ENCODE measurements at regions not wholly inside any gene's neighbourhood (a gene's known extent, or its start where the extent isn't known, plus 50 kb on each side); places are given as distances from the start of the nearest gene placed in this dataset.

DNA sequence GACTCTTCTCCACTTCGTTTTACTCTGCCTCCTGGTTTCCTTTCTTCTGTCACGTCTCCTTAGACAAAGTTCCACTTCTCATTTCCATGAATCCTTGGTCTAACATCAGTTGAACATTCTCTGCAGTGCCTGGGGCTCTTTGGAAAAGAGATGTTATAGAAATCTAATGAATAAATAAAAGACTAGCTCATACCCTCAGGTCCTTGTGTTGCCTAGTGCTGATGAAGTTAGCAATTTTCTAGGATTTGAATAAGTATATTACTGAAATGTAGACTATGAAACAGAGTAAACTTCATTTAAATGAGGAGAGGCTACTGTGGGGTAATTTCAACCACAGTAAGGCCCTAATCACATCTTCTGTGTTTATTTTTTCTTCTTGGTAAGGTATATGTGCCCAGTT, 146.9 kb upstream of the CADPS start:
- Histone ChIP-seq H3K27me3 (ENCODE audit: low read depth, low read length) (no peaks in the 10 kb centered on the region), H3K4me1 (ENCODE audit: low read length) (no peaks in the 10 kb centered on the region), H4K20me1 (ENCODE audit: insufficient read depth, low read length) (no peaks in the 10 kb centered on the region), H3K9me3 (ENCODE audit: insufficient read depth, low read length) (no peaks in the 10 kb centered on the region), H3K79me2 (ENCODE audit: low read length) (no peaks in the 10 kb centered on the region), H2AFZ (ENCODE audit: low read depth, low read length) (no peak overlapping the region), H3K27ac (ENCODE audit: low read length) (no peak overlapping the region), H3K4me3 (ENCODE audit: low read length) (no peak overlapping the region), H3K9ac (ENCODE audit: low read length) (no peak overlapping the region), H3K36me3 (replicated peaks; ENCODE audit: low read depth, low read length) (no peaks in the 10 kb centered on the region), H3K4me2 (ENCODE audit: low read length) (no peak overlapping the region)
- no peak for TF ChIP-seq EZH2phosphoT487 (IDR thresholded peaks at IDR 0.05; ENCODE audit: low read depth)
- TF ChIP-seq, protein P1, sequence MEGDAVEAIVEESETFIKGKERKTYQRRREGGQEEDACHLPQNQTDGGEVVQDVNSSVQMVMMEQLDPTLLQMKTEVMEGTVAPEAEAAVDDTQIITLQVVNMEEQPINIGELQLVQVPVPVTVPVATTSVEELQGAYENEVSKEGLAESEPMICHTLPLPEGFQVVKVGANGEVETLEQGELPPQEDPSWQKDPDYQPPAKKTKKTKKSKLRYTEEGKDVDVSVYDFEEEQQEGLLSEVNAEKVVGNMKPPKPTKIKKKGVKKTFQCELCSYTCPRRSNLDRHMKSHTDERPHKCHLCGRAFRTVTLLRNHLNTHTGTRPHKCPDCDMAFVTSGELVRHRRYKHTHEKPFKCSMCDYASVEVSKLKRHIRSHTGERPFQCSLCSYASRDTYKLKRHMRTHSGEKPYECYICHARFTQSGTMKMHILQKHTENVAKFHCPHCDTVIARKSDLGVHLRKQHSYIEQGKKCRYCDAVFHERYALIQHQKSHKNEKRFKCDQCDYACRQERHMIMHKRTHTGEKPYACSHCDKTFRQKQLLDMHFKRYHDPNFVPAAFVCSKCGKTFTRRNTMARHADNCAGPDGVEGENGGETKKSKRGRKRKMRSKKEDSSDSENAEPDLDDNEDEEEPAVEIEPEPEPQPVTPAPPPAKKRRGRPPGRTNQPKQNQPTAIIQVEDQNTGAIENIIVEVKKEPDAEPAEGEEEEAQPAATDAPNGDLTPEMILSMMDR (IDR thresholded peaks at IDR 0.05; ENCODE audit: low read depth, low read length), result no peak

DNA sequence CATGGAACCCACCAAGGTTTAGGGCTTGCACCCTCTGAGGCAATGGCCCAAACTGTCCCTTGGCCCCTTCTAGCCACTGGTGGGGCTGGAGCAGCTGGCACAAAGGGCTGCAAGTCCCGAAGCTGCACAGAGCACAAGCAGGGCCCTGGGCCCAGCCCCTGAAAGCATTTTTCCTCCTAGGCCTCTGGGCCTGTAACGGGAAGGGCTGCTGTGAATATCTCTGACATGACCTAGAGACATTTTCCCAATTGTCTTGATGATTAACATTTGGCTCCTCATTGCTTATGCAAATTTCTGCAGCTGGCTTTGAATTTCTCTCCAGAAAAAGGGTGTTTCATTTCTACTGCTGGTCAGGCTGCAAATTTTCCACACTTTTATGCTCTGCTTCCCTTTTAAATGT, 151.5 kb upstream of the CADPS start:
- H3K36me3 ChIP-seq (replicated peaks; ENCODE audit: low read depth, low read length), result no peaks in the 10 kb centered on the region
- no peaks in the 10 kb centered on the region for H4K20me1 ChIP-seq (ENCODE audit: insufficient read depth, low read length)
- H3K4me3 ChIP-seq (ENCODE audit: low read length), result no peak overlapping the region
- H3K27me3 ChIP-seq (ENCODE audit: low read depth, low read length), result no peaks in the 10 kb centered on the region
- H3K4me2 ChIP-seq (ENCODE audit: low read length), result no peak overlapping the region
- H3K9ac ChIP-seq (ENCODE audit: low read length), result no peak overlapping the region
- no peaks in the 10 kb centered on the region for H3K4me1 ChIP-seq (ENCODE audit: low read length)
- no peak overlapping the region for H2AFZ ChIP-seq (ENCODE audit: low read depth, low read length)
- TF ChIP-seq, protein P1 (IDR thresholded peaks at IDR 0.05; ENCODE audit: low read depth, low read length), result no peak
- TF ChIP-seq EZH2phosphoT487 (IDR thresholded peaks at IDR 0.05; ENCODE audit: low read depth), result no peak
- no peaks in the 10 kb centered on the region for H3K79me2 ChIP-seq (ENCODE audit: low read length)
- no peak overlapping the region for H3K27ac ChIP-seq (ENCODE audit: low read length)
- no peaks in the 10 kb centered on the region for H3K9me3 ChIP-seq (ENCODE audit: insufficient read depth, low read length)

DNA sequence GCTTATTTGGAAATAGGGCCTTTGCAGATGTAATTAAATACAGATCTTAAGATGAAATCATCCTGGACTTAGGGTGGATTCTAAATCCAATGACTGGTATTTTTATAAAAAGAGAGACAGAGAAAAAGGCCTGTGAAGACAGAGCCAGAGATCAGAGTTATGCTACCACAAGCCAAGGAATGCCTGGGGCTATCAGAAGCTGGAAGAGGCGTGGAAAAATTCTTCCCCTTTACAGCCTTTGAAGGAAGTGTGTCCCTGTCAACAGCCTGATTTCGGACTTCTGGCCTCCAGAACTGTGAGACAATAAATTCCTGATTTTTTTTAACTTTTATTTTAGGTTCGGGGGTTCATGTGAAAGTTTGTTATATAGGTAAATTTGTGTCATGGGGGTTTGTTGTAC, 154.1 kb upstream of the CADPS start:
- TF ChIP-seq EZH2phosphoT487 (IDR thresholded peaks at IDR 0.05; ENCODE audit: low read depth), result no peak
- TF ChIP-seq, protein P1 (IDR thresholded peaks at IDR 0.05; ENCODE audit: low read depth, low read length), result no peak
- Histone ChIP-seq H3K9me3 (ENCODE audit: insufficient read depth, low read length) (0 out of 2 replicates have a peak, but pooled peaks cover 3% of the 10 kb centered on the region), H3K4me1 (ENCODE audit: low read length) (no peaks in the 10 kb centered on the region), H3K9ac (ENCODE audit: low read length) (no peak overlapping the region), H3K36me3 (replicated peaks; ENCODE audit: low read depth, low read length) (no peaks in the 10 kb centered on the region), H3K27me3 (ENCODE audit: low read depth, low read length) (no peaks in the 10 kb centered on the region), H2AFZ (ENCODE audit: low read depth, low read length) (no peak overlapping the region), H4K20me1 (ENCODE audit: insufficient read depth, low read length) (no peaks in the 10 kb centered on the region), H3K27ac (ENCODE audit: low read length) (no peak overlapping the region), H3K4me2 (ENCODE audit: low read length) (no peak overlapping the region), H3K4me3 (ENCODE audit: low read length) (no peak overlapping the region), H3K79me2 (ENCODE audit: low read length) (no peaks in the 10 kb centered on the region)

DNA sequence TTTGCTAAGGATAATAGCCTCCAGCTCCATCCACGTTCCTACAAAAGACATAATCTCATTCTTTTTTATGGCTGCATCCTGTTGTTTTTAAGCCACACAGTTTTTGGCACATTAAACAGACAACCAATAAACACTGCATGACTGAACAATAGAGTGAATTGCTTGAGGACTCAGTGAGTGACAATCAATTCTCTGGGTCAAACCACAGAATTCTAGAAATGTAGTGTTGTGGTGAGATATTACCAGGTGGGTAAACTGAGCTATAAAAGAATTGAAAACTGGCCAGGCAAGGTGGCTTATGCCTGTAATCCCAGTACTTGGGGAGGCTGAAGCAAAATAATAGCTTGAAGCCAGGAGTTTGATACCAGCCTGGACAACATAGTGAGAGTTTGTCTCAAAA, 154.7 kb upstream of the CADPS start:
- no peak overlapping the region for H3K9ac ChIP-seq (ENCODE audit: low read length)
- TF ChIP-seq, protein P1 (IDR thresholded peaks at IDR 0.05; ENCODE audit: low read depth, low read length), result no peak
- no peak for TF ChIP-seq EZH2phosphoT487 (IDR thresholded peaks at IDR 0.05; ENCODE audit: low read depth)
- no peaks in the 10 kb centered on the region for H3K4me1 ChIP-seq (ENCODE audit: low read length)
- no peaks in the 10 kb centered on the region for H4K20me1 ChIP-seq (ENCODE audit: insufficient read depth, low read length)
- no peaks in the 10 kb centered on the region for H3K36me3 ChIP-seq (replicated peaks; ENCODE audit: low read depth, low read length)
- H2AFZ ChIP-seq (ENCODE audit: low read depth, low read length), result no peak overlapping the region
- no peaks in the 10 kb centered on the region for H3K27me3 ChIP-seq (ENCODE audit: low read depth, low read length)
- no peaks in the 10 kb centered on the region for H3K79me2 ChIP-seq (ENCODE audit: low read length)
- no peak overlapping the region for H3K4me3 ChIP-seq (ENCODE audit: low read length)
- no peak overlapping the region for H3K4me2 ChIP-seq (ENCODE audit: low read length)
- 0 out of 2 replicates have a peak, but pooled peaks cover 3% of the 10 kb centered on the region for H3K9me3 ChIP-seq (ENCODE audit: insufficient read depth, low read length)
- H3K27ac ChIP-seq (ENCODE audit: low read length), result no peak overlapping the region

Data from OCI-LY3 (cell line).